ENCODE measurements at regions not wholly inside any gene's neighbourhood (a gene's known extent, or its start where the extent isn't known, plus 50 kb on each side); places are given as distances from the start of the nearest gene placed in this dataset.

- no peaks in the 10 kb centered on the region for H3K4me1 ChIP-seq (ENCODE audit: insufficient read depth, low read length, poor library complexity, severe bottlenecking)
- H3K27me3 ChIP-seq (ENCODE audit: insufficient read depth, low read length, poor library complexity, severe bottlenecking), result no peaks in the 10 kb centered on the region
- H3K4me2 ChIP-seq (ENCODE audit: low read depth, low read length, poor library complexity, severe bottlenecking), result no peak overlapping the region
- H3K9me2 ChIP-seq (replicated peaks; ENCODE audit: low read depth, low read length), result no peaks in the 10 kb centered on the region
- no peak overlapping the region for H3K4me3 ChIP-seq (ENCODE audit: low read length, poor library complexity, severe bottlenecking)
- TF ChIP-seq EZH2phosphoT487 (IDR thresholded peaks at IDR 0.05; ENCODE audit: borderline replicate concordance) (no peak), CTCF (conservative IDR thresholded peaks at IDR 0.05; ENCODE audit: low read length) (no peak)
- no peaks in the 10 kb centered on the region for H3F3A ChIP-seq (ENCODE audit: low read depth)
- no peaks in the 10 kb centered on the region for H3K9me3 ChIP-seq (ENCODE audit: insufficient read depth, low read depth, low read length)
- H3K36me3 ChIP-seq (ENCODE audit: insufficient read depth, low read length), result no peaks in the 10 kb centered on the region
- no peaks in the 10 kb centered on the region for H3K79me2 ChIP-seq (ENCODE audit: insufficient read depth, low read length)
- no peak overlapping the region for H2AFZ ChIP-seq (ENCODE audit: low read length)
- no peaks in the 10 kb centered on the region for H4K20me1 ChIP-seq (ENCODE audit: insufficient read depth, low read length, poor library complexity, severe bottlenecking)
- H3K9ac ChIP-seq (ENCODE audit: low read depth, low read length, poor library complexity, severe bottlenecking), result no peak overlapping the region
These were observed 162.3 kb downstream of the PTCSC3 start for GRCh38 chr14:36014236-36014635.

DNA sequence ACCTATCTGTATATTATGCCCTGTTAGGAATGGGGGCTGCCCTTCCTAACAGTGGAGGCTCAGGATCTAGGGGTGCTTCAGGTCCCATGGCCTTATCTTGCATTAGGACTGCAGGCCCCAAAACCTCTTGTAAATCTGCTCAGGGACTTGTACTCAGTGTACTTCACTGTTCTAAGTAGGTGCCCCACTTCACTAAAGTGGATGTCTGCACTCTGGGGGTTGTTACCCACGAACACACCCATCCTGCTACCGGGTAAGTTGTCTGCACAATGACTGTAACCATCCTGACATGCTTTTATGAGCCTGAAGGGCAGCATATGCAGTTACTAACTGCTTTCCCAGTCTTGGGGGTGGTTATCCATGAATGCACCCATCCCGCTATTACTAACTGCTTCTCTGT is 163.0 kb downstream of the PTCSC3 start:
- H4K20me1 ChIP-seq (ENCODE audit: insufficient read depth, low read length, poor library complexity, severe bottlenecking), result no peaks in the 10 kb centered on the region
- H3K79me2 ChIP-seq (ENCODE audit: insufficient read depth, low read length), result no peaks in the 10 kb centered on the region
- no peak overlapping the region for H3K4me3 ChIP-seq (ENCODE audit: low read length, poor library complexity, severe bottlenecking)
- no peaks in the 10 kb centered on the region for H3K9me3 ChIP-seq (ENCODE audit: insufficient read depth, low read depth, low read length)
- no peaks in the 10 kb centered on the region for H3F3A ChIP-seq (ENCODE audit: low read depth)
- no peaks in the 10 kb centered on the region for H3K4me1 ChIP-seq (ENCODE audit: insufficient read depth, low read length, poor library complexity, severe bottlenecking)
- H3K9me2 ChIP-seq (replicated peaks; ENCODE audit: low read depth, low read length), result no peaks in the 10 kb centered on the region
- H3K27me3 ChIP-seq (ENCODE audit: insufficient read depth, low read length, poor library complexity, severe bottlenecking), result no peaks in the 10 kb centered on the region
- no peak overlapping the region for H3K4me2 ChIP-seq (ENCODE audit: low read depth, low read length, poor library complexity, severe bottlenecking)
- H3K9ac ChIP-seq (ENCODE audit: low read depth, low read length, poor library complexity, severe bottlenecking), result no peak overlapping the region
- no peaks in the 10 kb centered on the region for H3K36me3 ChIP-seq (ENCODE audit: insufficient read depth, low read length)
- no peak overlapping the region for H2AFZ ChIP-seq (ENCODE audit: low read length)
- no peak for TF ChIP-seq EZH2phosphoT487 (IDR thresholded peaks at IDR 0.05; ENCODE audit: borderline replicate concordance)
- no peak for TF ChIP-seq CTCF (conservative IDR thresholded peaks at IDR 0.05; ENCODE audit: low read length)

GRCh38 chr14:36012621-36013020 is 163.9 kb downstream of the PTCSC3 start:
- no peaks in the 10 kb centered on the region for H3K36me3 ChIP-seq (ENCODE audit: insufficient read depth, low read length)
- no peak overlapping the region for H3K4me3 ChIP-seq (ENCODE audit: low read length, poor library complexity, severe bottlenecking)
- TF ChIP-seq CTCF (conservative IDR thresholded peaks at IDR 0.05; ENCODE audit: low read length), result no peak
- no peak for TF ChIP-seq EZH2phosphoT487 (IDR thresholded peaks at IDR 0.05; ENCODE audit: borderline replicate concordance)
- no peak overlapping the region for H2AFZ ChIP-seq (ENCODE audit: low read length)
- H3K79me2 ChIP-seq (ENCODE audit: insufficient read depth, low read length), result no peaks in the 10 kb centered on the region
- no peaks in the 10 kb centered on the region for H4K20me1 ChIP-seq (ENCODE audit: insufficient read depth, low read length, poor library complexity, severe bottlenecking)
- H3K9ac ChIP-seq (ENCODE audit: low read depth, low read length, poor library complexity, severe bottlenecking), result no peak overlapping the region
- no peaks in the 10 kb centered on the region for H3K4me1 ChIP-seq (ENCODE audit: insufficient read depth, low read length, poor library complexity, severe bottlenecking)
- no peaks in the 10 kb centered on the region for H3K9me3 ChIP-seq (ENCODE audit: insufficient read depth, low read depth, low read length)
- H3K27me3 ChIP-seq (ENCODE audit: insufficient read depth, low read length, poor library complexity, severe bottlenecking), result no peaks in the 10 kb centered on the region
- no peaks in the 10 kb centered on the region for H3F3A ChIP-seq (ENCODE audit: low read depth)
- no peak overlapping the region for H3K4me2 ChIP-seq (ENCODE audit: low read depth, low read length, poor library complexity, severe bottlenecking)
- no peaks in the 10 kb centered on the region for H3K9me2 ChIP-seq (replicated peaks; ENCODE audit: low read depth, low read length)

Data from Loucy (cell line).